ENCODE measurements at regions not wholly inside any gene's neighbourhood (a gene's known extent, or its start where the extent isn't known, plus 50 kb on each side); places are given as distances from the start of the nearest gene placed in this dataset.

DNA sequence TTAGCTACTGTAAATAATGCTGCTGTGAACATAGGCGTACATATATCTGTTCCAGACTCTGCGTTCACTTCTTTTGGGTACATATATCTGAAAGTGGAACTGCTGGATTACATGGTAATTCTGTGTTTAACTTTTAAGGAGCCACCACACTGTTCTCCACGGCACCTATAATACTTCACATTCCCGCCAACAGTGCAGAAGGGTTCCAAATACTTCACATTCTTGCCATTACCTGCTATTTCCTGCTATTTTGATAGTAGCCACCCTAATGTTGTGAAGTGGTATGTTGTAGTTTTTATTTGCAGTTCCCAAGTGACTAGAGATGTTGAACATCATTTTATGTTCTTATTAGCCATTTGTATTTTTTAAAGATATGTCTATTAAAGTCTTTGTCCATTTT lies 377.4 kb upstream of the SLC10A2 start:
- TF ChIP-seq POLR2AphosphoS5 (IDR thresholded peaks at IDR 0.05; ENCODE audit: low read depth, low read length): no peak
- no peak for TF ChIP-seq TAF1 (IDR thresholded peaks at IDR 0.05; ENCODE audit: low read depth, low read length)
- TF ChIP-seq POLR2A (IDR thresholded peaks at IDR 0.05; ENCODE audit: low read depth, low read length): no peak
- TF ChIP-seq SPI1 (IDR thresholded peaks at IDR 0.05; ENCODE audit: low read depth, low read length): no peak
- no peak for TF ChIP-seq PAX5 (IDR thresholded peaks at IDR 0.05; ENCODE audit: insufficient read depth, low read length, severe bottlenecking)

All from GM12891 (cell line).